ENCODE measurements at regions not wholly inside any gene's neighbourhood (a gene's known extent, or its start where the extent isn't known, plus 50 kb on each side); places are given as distances from the start of the nearest gene placed in this dataset.

GRCh38 chr6:9420316-9421015, 985.1 kb upstream of the SLC35B3 start:
- dilution Hi-C loops (cut with HindIII; ENCODE audit: low sequenced_read_pairs, unreplicated experiment) (no loop called here), intact Hi-C loops (cut with micrococcal nuclease) (no loop called here), in situ Hi-C loops (cut with MboI; ENCODE audit: low sequenced_read_pairs) (no loop called here)
- H3K36me3 ChIP-seq (ENCODE audit: control insufficient read depth, insufficient read depth, low read length), result no peaks in the 10 kb centered on the region
- no peaks in the 10 kb centered on the region for H3K9me3 ChIP-seq (ENCODE audit: control insufficient read depth, insufficient read depth, low read length)
- H2BK15ac ChIP-seq (ENCODE audit: low read depth, low read length), result no peak overlapping the region
- DNase-seq (no peak), ATAC-seq (ENCODE audit: low read depth) (no peak)
- no peaks in the 10 kb centered on the region for H4K20me1 ChIP-seq (ENCODE audit: insufficient read depth, low read length)
- H4K91ac ChIP-seq (ENCODE audit: insufficient read depth, low read depth, low read length), result no peak overlapping the region
- no TSS peak for BruUV-seq (replicated peaks)
- H3K4me1 ChIP-seq (ENCODE audit: control insufficient read depth, insufficient read depth, low read length), result no peaks in the 10 kb centered on the region
- H3K27ac ChIP-seq (ENCODE audit: insufficient read depth, low read length), result no peak overlapping the region
- no peak overlapping the region for H4K5ac ChIP-seq (ENCODE audit: low read depth, low read length)
- POLR2A ChIA-PET (ENCODE audit: unreplicated experiment), result no interaction called here
- H3K9me1 ChIP-seq (ENCODE audit: insufficient read depth, low read length), result no peaks in the 10 kb centered on the region
- WGBS, 2 experiments (ENCODE audit: extremely low coverage in 2 of 2, insufficient read length in 1 of 2), result no CpG with 5 or more reads among the region's 6 CpGs
- no peak overlapping the region for H2AK5ac ChIP-seq (ENCODE audit: low read depth, low read length)
- H3K56ac ChIP-seq (ENCODE audit: extremely low read depth, insufficient read depth, low read length), result no peak overlapping the region
- H2BK5ac ChIP-seq (ENCODE audit: low read depth, low read length, poor library complexity, severe bottlenecking), result no peak overlapping the region
- no peak overlapping the region for H2BK120ac ChIP-seq (ENCODE audit: low read depth, low read length)
- no peak overlapping the region for H3K23ac ChIP-seq (ENCODE audit: low read depth, low read length)
- H2BK20ac ChIP-seq (ENCODE audit: low read depth, low read length), result no peak overlapping the region
- H3K4ac ChIP-seq (ENCODE audit: low read depth, low read length), result no peak overlapping the region
- H3K79me1 ChIP-seq (ENCODE audit: low read depth in 1 of 2, low read length in 2 of 2), result no peaks in the 10 kb centered on the region
- H4K8ac ChIP-seq (ENCODE audit: low read depth in 2 of 2, low read length in 2 of 2), result no peak overlapping the region
- no peak overlapping the region for H3K4me3 ChIP-seq (ENCODE audit: insufficient read depth, low read depth, low read length)
- H3K27me3 ChIP-seq (ENCODE audit: control insufficient read depth, insufficient read depth, low read length), result no peaks in the 10 kb centered on the region
- H3K9ac ChIP-seq (ENCODE audit: low read depth, low read length), result no peak overlapping the region
- H2AK9ac ChIP-seq (replicated peaks; ENCODE audit: low read depth, low read length, poor library complexity), result no peak overlapping the region
- no peak overlapping the region for H3K4me2 ChIP-seq (ENCODE audit: low read depth, low read length)
- CTCF ChIA-PET, result interaction anchor here (0.8 kb wide), 1 partner anchor 13 kb away, joined by 3 read pairs; no protein-coding TSS in a partner anchor
- H3K14ac ChIP-seq (replicated peaks; ENCODE audit: low read depth, low read length), result no peak overlapping the region
- no peak overlapping the region for H2AFZ ChIP-seq (replicated peaks; ENCODE audit: low read length, poor library complexity)
- TF ChIP-seq CEBPB (IDR thresholded peaks at IDR 0.05; ENCODE audit: low read depth, low read length), result no peak
- TF ChIP-seq BHLHE40 (IDR thresholded peaks at IDR 0.05; ENCODE audit: low read depth, low read length), result no peak
- TF ChIP-seq RAD21 (IDR thresholded peaks at IDR 0.05; ENCODE audit: low read length), result no peak
- no peak for TF ChIP-seq FOS (IDR thresholded peaks at IDR 0.05; ENCODE audit: low read depth, low read length)
- no peak for TF ChIP-seq MAFK (IDR thresholded peaks at IDR 0.05; ENCODE audit: low read depth, low read length)
- no peak for TF ChIP-seq MXI1 (IDR thresholded peaks at IDR 0.05; ENCODE audit: borderline replicate concordance, low read depth, low read length)
- TF ChIP-seq, protein P1, sequence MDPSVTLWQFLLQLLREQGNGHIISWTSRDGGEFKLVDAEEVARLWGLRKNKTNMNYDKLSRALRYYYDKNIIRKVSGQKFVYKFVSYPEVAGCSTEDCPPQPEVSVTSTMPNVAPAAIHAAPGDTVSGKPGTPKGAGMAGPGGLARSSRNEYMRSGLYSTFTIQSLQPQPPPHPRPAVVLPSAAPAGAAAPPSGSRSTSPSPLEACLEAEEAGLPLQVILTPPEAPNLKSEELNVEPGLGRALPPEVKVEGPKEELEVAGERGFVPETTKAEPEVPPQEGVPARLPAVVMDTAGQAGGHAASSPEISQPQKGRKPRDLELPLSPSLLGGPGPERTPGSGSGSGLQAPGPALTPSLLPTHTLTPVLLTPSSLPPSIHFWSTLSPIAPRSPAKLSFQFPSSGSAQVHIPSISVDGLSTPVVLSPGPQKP (IDR thresholded peaks at IDR 0.05; ENCODE audit: borderline replicate concordance, low read depth, low read length), result no peak
- no peak for TF ChIP-seq RCOR1 (IDR thresholded peaks at IDR 0.05; ENCODE audit: insufficient replicate concordance, low read length)
- TF ChIP-seq CHD1 (IDR thresholded peaks at IDR 0.05; ENCODE audit: low read depth, low read length), result no peak
- TF ChIP-seq CTCF (conservative IDR thresholded peaks at IDR 0.05; ENCODE audit: low read depth, low read length), result no peak
- no peak for TF ChIP-seq USF2 (IDR thresholded peaks at IDR 0.05; ENCODE audit: low read depth, low read length)
- TF ChIP-seq RFX5 (IDR thresholded peaks at IDR 0.05; ENCODE audit: low read depth, low read length), result no peak
- no peak for TF ChIP-seq SMC3 (IDR thresholded peaks at IDR 0.05; ENCODE audit: low read depth, low read length)
- TF ChIP-seq POLR2A (IDR thresholded peaks at IDR 0.05; ENCODE audit: low read depth, low read length), result no peak
- no peak overlapping the region for H3K18ac ChIP-seq (ENCODE audit: low read depth, low read length)
